AG08396 (cell line): ENCODE measurements at regions not wholly inside any gene's neighbourhood (a gene's known extent, or its start where the extent isn't known, plus 50 kb on each side); places are given as distances from the start of the nearest gene placed in this dataset.

Experiments used
- DNase-seq: peaks from one replicate; pipeline ENCODE4 v3.0.0; 2012; ENCODE audit warnings: low spot score, mixed read lengths

- DNase-seq = no peak
Measured at GRCh38 chr2:144079803-144080202, 440.1 kb downstream of the ZEB2 start.

- DNase-seq = no peak
Measured at GRCh38 chr2:144078802-144079724, 440.9 kb downstream of the ZEB2 start.

- DNase-seq = no peak
Measured at GRCh38 chr2:144078106-144078505, 441.8 kb downstream of the ZEB2 start.

GRCh38 chr2:144074450-144074849, 445.5 kb downstream of the ZEB2 start:
- no peak for DNase-seq

- peak; percentile 44 for DNase-seq
Measured at GRCh38 chr2:144071461-144071860, 448.5 kb downstream of the ZEB2 start.

- DNase-seq = no peak
Measured at GRCh38 chr2:144067506-144067905, 452.4 kb downstream of the ZEB2 start.

GRCh38 chr2:144063602-144064001, 456.3 kb downstream of the ZEB2 start:
- no peak for DNase-seq

GRCh38 chr2:144054911-144055310, 465.0 kb downstream of the ZEB2 start:
- no peak for DNase-seq

GRCh38 chr2:144052083-144052482, 467.8 kb downstream of the ZEB2 start:
- DNase-seq = no peak

- DNase-seq = no peak
Measured at GRCh38 chr2:144049137-144049536, 470.8 kb downstream of the ZEB2 start.

GRCh38 chr2:144048631-144049060, 471.3 kb downstream of the ZEB2 start:
- no peak for DNase-seq

- no peak for DNase-seq
Measured at GRCh38 chr2:144042751-144043150, 477.2 kb downstream of the ZEB2 start.

GRCh38 chr2:144041612-144042011, 478.3 kb downstream of the ZEB2 start:
- no peak for DNase-seq

GRCh38 chr2:144040834-144041233, 479.1 kb downstream of the ZEB2 start:
- no peak for DNase-seq

- DNase-seq = no peak
Measured at GRCh38 chr2:144032566-144032965, 487.4 kb downstream of the ZEB2 start.

- DNase-seq = no peak
Measured at GRCh38 chr2:144030791-144031190, 489.1 kb downstream of the ZEB2 start.

GRCh38 chr2:144027593-144027992, 492.3 kb downstream of the ZEB2 start:
- no peak for DNase-seq

GRCh38 chr2:144026753-144027152, 493.2 kb downstream of the ZEB2 start:
- no peak for DNase-seq

GRCh38 chr2:144020047-144020446, 499.9 kb downstream of the ZEB2 start:
- no peak for DNase-seq

GRCh38 chr2:144015655-144016245, 504.2 kb downstream of the ZEB2 start:
- peak; percentile 63 for DNase-seq

GRCh38 chr2:144015036-144015435, 504.9 kb downstream of the ZEB2 start:
- no peak for DNase-seq

GRCh38 chr2:144014103-144014502, 505.8 kb downstream of the ZEB2 start:
- DNase-seq = no peak

- no peak for DNase-seq
Measured at GRCh38 chr2:144012304-144012703, 507.6 kb downstream of the ZEB2 start.
